GM18870 (cell line): ENCODE measurements at regions not wholly inside any gene's neighbourhood (a gene's known extent, or its start where the extent isn't known, plus 50 kb on each side); places are given as distances from the start of the nearest gene placed in this dataset.

Experiments used
- ATAC-seq: cut with Tn5 transposase; IDR thresholded peaks from one replicate; pipeline ENCODE4 v1.9.1; 2021; ENCODE audit warnings: moderate library complexity; ENCODE audit not compliant: unreplicated experiment

- ATAC-seq = no peak
These were observed 52.4 kb upstream of the UPP2 start for GRCh38 chr2:158049129-158049855.

GRCh38 chr2:158048327-158048726 lies 53.3 kb upstream of the UPP2 start:
- ATAC-seq = no peak

GRCh38 chr2:158047156-158047611 lies 54.5 kb upstream of the UPP2 start:
- ATAC-seq = no peak

- no peak for ATAC-seq
These were observed 55.4 kb upstream of the UPP2 start for GRCh38 chr2:158046121-158046880.

- no peak for ATAC-seq
These were observed 56.3 kb upstream of the UPP2 start for GRCh38 chr2:158045362-158045761.

GRCh38 chr2:158043181-158043948 lies 58.3 kb upstream of the UPP2 start:
- no peak for ATAC-seq

GRCh38 chr2:158042666-158043065 lies 59.0 kb upstream of the UPP2 start:
- ATAC-seq = no peak

- ATAC-seq = no peak
These were observed 59.4 kb upstream of the UPP2 start for GRCh38 chr2:158042245-158042644.

GRCh38 chr2:158041400-158041799 lies 60.3 kb upstream of the UPP2 start:
- no peak for ATAC-seq

- no peak for ATAC-seq
These were observed 62.8 kb upstream of the UPP2 start for GRCh38 chr2:158038901-158039300.

GRCh38 chr2:158034198-158034866 lies 67.3 kb upstream of the UPP2 start:
- no peak for ATAC-seq

- no peak for ATAC-seq
These were observed 70.3 kb upstream of the UPP2 start for GRCh38 chr2:158031371-158031770.

- ATAC-seq = no peak
These were observed 76.2 kb upstream of the UPP2 start for GRCh38 chr2:158025255-158025996.

- ATAC-seq = peak; percentile 47
These were observed 77.3 kb upstream of the UPP2 start for GRCh38 chr2:158024288-158024898.

GRCh38 chr2:158022888-158023287 lies 78.8 kb upstream of the UPP2 start:
- ATAC-seq = no peak

- ATAC-seq = no peak
These were observed 80.5 kb upstream of the UPP2 start for GRCh38 chr2:158021226-158021625.

GRCh38 chr2:158015428-158016076 lies 86.1 kb upstream of the UPP2 start:
- ATAC-seq = no peak

- ATAC-seq = no peak
These were observed 87.8 kb upstream of the UPP2 start for GRCh38 chr2:158013891-158014290.

GRCh38 chr2:158011055-158011771 lies 90.5 kb upstream of the UPP2 start:
- ATAC-seq = no peak
